Dermis blood vessel endothelial cell (primary cell): ENCODE measurements at regions not wholly inside any gene's neighbourhood (a gene's known extent, or its start where the extent isn't known, plus 50 kb on each side); places are given as distances from the start of the nearest gene placed in this dataset.

Experiments
- DNase-seq: peaks from one replicate; pipeline ENCODE4 v3.0.0; 2010

GRCh38 chr10:132486539-132487121, 51.0 kb upstream of the INPP5A start:
- DNase-seq: no peak

- DNase-seq: no peak
Measured at GRCh38 chr10:132487241-132488135, 50.1 kb upstream of the INPP5A start.
